OCI-M1 (cell line): ENCODE measurements at regions not wholly inside any gene's neighbourhood (a gene's known extent, or its start where the extent isn't known, plus 50 kb on each side); places are given as distances from the start of the nearest gene placed in this dataset.
"Not testable (repeated sequence)": the region's sequence is repeated elsewhere in the genome, so short reads cannot be mapped to it uniquely, and the experiment has no call there.

ENCODE experiments used
- DNase-seq: peaks from one replicate; lab custom pipeline; 2025; lab: John Stamatoyannopoulos, UW

DNA sequence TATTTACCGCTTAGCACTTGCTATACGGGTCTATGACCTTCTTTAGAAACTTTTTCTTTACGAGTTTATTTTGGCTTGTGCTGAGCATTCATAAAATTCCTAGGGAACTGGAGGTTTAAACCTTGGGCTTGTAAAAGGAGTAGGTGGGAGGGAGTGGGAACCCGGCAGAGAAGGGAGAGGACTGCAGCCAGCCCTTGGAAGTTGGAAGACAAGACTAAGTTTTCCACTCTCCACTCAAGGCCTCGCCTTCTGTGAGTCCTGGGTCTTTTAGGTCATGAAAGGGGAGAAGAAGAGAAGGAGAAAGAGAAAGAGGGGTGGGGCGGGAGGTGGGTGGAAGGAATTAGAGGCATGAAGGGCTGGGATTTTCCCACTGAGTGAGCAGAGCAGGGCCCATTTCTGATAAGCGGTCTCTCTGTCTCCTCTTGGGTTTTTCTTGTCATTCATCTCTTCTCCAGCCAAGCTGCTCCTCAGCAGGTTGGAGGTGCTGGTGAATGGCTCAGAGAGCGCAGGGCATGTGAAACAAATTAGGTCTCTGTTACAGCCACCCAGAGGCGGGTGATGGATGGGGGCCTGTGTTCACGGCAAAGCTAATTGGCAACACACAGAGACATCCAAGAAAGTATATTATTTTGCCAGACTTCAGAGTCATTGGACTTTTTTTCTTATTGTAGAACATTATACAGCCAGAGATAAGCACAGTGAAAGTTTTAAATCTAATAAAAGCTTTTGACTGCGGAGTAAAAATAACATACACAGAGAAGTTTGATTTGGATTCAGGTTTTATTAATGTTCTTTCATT, 247.3 kb downstream of the FOXD2 start:
- DNase-seq: no peak

DNA sequence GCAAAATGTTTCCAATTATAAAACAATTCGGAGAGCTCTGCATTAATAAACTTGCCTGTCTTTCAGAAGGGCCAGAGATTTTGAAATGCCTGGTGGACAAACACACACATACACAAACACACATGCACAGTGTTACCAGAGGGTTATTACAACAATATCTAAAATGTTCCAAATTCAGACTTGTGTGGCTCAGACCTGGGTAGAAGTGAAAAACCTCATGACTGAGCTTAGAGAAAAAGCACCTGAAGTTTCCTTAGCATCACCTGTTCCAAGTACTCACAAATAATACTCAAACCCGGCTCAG, 247.9 kb downstream of the FOXD2 start:
- DNase-seq: no peak

DNA sequence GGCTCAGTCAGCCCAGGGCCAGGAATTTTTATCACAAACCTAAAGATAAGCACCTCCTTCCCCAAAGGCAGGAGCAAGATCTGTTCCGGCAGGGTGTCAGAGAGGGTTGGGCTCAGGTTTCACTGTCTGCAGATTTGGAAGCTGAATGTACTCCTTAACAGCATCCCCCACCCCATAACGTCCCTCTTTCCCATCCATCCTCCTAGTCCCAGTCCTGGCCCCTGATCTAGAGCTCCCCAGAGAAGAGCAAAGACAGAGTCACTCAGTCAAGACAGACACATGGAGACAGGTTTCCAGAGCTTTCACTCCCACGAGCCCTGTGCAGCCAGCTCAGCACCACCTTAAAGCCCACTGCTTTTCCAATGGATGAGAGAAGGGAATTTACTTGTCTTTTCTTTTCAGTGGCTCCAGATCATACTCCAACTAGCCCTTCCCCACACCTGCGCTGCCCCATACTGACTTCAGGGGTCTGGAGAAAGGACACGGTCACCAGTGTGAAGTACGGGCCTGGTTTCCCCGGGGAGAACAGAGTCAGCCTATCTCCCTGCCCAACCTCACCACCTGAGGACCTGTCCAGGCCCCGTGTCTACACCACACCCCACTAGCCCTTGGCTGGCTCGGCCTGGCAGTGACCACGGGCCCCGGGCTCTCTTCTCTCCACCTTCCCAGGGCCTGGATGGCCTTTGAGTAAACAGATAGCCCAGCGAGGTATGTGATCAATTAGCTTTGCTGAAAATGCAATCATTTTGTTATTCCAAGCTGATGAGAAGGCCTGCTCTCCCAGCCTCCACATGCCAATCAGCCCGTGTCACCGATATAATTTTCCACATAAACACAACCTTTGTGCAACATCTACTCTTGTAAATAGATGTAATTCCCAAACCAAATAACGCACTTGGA, 249.1 kb downstream of the FOXD2 start:
- DNase-seq: no peak

DNA sequence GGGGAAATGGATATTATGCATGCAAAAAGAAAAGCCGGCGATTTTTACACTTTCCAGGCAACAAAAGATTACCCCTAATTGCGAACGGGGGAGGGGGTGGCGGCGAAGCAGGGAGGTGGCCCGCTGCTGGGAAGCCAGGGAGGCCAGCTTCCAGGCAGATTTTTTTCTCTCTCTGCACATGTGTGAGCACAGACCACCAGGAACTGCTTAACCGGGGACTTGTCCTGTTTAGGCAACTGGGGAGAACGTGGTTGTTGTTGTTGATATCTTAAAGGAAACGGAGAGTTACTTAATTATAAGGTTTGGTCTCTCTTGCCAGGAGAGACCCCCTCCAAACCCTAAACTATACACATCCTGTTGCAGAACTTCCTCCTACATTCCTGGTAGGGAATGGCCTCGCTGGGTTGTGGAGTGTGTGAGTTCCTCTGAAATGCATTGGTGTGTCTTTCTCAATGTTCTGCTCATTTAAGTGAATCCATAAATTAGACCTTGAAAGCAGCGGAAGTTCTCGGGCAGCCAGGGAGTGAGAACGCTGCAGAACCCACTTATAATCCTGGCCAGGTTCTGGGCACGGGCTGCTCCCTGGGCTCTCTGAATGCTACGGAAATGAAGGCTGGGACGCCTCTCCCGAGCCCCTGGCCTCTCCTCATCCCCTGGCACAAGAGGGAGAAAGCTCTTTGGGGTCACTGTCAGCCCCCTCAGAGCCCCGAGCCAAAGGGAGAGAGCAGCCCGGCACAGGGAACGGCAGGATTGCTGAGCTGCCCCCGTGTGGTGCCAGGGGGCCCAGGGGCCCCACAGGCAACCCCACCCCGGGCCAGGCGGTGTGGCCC, 250.0 kb downstream of the FOXD2 start:
- no peak for DNase-seq

DNA sequence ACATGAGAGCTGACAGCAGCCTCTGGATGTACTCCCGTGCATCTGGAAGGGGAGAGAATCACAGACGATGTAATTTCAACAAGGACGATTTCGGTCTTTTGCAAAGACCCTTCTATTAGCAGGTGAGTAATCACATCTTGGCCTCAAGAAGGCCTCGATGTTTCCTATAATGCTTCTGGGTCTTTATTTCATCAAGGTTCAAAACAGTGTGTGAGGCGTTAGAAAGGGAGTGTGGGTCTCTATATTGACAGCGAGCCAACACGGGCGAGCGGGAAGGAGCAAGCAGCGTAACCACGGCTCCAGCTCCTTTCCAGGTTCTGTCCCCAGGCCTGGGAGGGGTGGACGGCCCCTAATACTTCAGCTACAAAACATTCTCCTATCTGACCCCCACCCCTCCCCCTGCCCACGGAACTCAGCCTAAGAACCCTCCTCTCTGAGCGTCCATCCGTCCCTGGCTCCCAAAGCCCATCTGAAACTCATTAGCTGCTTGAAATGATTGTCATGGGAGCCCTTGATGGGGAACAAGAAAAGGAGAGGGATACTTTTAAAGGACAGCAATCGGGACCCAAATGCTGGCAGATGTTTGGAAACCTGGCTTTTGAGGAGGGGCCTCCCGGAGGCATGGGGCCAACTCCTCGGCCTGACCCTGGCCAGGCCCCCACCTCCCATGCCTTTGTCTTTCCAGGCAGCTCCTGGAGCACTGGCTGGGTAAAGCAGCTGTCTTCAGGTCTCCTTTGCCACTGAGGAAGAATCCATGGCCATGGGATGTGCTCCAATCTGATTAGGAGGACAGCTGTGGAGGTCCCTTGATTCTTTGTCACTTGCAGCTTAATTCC, 250.8 kb downstream of the FOXD2 start:
- DNase-seq: no peak

DNA sequence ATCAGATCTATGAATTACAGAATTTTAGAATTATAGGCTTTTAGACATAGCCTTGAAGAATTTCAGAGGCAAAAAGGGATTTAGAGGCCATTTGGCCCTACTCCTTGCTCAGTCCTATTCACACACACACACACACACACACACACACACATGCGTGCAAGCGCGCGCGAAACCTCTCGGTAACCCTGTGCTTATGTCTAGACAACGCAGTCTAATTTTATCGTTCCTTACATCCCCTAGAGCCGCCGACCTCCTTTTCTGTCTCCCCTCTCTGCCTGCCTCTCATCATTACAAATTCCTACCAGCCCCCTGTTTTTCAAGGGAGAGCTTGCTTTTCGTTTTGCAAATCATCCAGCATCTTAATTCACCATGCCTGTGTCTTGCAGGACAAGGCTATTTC, 252.1 kb downstream of the FOXD2 start:
- no peak for DNase-seq

DNA sequence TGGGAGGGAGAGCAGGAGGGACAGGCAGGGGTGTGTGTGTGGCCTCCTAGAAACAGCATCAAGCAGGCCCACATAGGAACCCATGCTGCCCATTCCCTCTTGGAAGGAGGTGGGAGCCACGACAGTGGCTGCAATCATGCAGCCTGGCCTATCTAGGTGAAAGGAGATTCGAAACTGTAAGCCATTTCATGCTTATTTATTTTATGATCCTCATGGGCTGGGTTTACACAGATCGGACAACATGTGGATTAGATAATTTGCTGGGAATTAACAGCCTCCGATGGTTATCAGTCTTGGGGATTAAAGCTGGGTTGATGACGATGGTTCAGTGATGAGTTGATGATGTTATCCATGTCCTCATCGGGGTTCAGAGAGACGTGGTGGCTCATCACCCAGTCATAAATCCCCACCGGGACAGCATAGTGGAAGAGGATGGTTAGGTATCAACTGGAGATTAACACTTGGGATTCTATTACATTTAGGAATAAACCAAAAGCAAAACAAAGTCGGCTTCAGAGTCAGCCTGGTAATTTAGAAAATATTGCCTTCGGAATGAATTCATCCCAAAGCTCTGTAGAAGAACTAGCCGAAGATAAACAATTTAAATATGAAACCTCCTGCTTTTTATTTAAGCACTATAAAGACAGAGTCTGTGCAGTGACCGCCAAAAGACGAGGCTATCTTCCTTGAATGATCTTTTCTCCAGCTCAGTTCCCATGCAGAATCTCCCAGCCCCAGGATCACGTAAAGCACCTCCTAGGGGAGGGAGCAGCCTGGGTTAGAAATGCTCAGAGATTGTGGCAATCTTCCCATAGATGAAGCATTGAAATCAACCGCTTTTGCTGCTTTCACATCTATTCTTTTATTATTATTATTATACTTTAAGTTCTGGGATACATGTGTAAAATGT, 252.8 kb downstream of the FOXD2 start:
- DNase-seq: no peak

DNA sequence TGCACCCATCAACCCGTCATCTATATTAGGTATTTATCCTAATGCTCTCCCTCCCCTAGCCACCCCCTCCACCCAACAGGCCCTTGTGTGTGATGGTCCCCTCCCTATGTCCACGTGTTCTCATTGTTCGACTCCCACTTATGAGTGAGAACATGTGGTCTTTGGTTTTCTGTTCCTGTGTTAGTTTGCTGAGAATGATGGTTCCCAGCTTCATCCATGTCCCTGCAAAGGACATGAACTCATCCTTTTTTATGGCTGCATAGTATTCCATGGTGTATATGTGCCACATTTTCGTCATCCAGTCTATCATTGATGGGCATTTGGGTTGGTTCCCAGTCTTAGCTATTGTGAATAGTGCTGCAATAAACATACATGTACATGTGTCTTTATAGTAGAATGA, 253.4 kb downstream of the FOXD2 start:
- DNase-seq: not testable (repeated sequence)

DNA sequence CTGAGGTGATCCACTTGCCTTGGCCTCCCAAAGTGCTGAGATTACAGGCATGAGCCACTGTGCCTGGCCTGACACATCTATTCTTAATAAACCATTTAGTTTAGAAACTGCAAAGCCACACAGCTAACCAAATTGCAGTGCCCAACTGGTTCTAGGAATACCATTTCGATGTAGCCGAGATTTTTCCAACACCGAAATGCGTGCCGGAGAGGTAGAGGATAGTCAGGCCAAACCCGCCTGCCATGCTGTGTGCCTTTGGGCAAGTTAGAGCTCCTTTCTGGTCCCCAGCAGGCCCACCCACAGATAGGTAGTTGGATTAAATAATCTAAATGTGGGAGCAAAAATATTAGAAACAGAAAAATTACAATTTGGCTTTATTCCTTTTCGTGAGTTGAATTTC, 254.4 kb downstream of the FOXD2 start:
- no peak for DNase-seq

DNA sequence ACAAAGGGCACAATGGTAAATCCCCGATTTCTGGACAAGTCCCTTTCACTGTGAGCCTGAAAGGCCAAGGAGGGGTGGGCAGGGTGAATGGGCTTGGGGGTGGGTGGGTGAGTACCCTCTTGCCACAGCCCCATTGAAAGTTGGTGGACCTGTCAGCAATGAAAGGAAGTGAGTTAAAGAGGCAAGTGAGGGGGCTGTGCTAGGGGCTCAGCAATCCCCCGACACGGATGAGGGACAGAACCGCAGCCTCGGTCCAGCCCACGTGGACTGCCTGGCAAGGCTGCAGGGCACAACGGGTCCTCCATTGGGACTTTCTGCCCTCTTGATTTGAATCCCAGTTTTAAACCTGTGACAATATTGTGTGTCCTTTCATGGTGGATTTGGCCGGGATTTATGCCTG, 255.3 kb downstream of the FOXD2 start:
- no peak for DNase-seq

DNA sequence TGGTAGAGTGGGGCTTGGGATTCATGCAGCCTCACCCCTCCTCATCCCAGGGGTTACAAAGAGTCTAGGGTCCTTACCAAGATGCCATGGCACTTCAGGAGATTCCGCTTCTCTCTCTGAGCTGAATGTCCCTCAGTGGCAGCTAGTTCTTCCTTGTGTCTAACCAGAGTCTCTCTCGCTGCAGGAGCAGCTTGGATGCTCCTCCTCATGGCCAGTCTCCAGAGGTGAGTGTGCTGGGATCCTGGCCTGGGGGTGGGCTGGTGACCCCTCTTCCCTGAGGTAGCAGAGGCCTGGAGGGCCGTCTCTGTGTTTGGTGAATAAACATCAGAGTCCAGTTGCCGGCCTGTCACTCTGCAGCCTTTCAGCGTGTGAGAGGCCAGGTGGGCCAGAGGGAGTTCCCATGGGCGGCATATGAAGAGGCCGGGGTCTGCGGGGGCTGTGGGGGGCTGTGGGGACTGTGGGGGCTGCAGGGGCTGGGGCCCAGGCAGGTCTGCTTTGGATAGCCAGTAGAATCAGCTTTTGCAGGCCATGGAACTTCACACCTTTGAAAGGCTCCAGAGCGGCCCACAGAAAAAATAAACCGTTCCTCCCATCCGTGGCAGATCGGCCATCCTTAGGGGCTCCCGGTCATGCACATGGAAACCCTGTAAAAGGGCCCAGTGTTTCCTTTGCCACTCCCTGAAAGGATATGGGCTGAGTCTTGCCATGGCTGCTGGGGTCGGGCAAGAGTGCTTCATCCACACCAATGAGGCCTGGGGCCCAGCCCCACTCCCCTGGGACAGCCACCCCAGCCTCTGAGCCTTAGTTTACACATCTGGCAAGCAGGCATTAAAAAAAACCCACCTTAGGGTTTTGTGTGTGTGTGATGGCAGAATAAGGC, 256.4 kb downstream of the FOXD2 start:
- no peak for DNase-seq

DNA sequence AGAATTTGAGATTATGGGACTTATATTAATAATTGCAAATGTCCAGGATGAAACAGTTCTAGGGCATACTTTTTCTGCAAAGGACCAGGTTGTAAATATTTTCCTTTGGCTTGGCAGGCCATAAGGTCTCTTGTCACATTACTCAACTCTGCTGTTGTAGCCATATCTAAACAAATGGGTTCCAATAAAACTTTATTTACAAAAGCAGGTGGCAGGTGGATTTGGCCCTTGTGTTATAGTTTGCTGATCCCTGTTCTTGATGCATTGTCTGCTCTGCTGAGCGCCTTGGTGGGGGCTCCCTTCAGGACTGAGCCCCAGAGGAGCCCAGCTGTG, 258.5 kb downstream of the FOXD2 start:
- DNase-seq: no peak

DNA sequence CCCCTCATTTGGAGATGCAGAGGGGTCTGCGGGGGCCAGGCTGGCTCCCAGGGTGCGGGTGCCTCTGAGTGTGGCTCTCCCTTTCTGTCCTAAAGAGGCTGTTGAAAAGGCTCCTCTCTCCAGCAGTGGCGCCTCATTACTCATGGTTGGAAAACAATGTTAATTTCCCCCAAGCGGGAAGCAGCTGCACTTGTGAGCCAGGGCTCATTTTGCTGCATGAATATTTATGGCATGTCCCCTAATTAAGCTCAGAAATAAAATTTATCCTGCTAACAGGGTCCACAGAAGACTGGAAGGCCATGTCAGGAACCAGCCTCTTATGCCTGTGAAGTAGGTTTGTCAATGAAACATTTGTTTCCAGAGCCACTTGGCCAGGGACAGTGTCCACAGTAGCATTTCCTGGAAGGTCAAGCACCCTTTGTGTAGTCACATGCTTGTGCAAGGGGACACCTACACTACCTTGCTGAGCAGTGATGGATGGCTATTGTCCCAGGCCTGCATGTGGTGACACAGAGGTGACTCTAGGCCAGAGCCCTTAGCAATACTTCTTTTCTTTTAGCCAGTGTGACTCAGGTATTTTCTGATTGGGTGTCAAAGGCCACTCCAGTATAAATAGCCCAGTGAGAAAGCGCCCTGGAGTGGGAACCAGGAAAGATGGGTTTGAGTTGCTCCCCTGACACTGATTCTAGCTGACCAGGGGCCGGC, 259.0 kb downstream of the FOXD2 start:
- DNase-seq: no peak

DNA sequence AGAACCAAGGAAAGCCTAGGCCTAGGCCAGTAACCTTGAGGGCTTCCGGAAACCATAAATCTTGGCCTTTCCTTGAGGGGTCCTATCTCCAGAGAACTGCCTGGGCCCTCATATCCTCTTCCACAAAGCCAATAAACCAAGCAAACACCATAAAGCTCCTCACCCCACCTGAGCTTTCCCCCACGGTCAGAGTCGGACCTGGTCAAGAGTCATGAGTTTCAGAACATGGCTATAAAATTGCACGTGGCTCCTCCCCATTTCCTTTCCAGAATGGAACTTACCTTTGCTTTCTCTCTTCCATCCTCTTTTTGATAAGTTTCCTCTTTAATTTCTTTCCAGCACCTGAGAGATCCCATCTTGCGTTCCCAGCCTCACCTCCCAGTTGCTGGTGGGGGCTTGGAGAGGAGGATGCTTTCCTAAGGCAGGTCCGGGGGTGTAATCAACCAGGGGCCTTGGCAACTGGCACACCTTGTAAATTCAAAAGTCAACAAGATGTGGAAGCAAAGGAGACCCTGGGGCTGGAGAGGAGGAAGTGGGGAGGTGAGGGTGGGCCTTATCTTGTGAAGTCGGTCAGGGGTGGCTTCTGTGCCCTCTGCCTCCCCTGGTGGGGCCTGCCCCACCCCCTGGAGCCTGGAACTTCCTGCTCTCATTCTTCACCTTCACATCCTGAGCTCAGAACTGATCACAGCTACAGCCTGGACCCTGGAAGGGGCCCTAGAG, 259.9 kb downstream of the FOXD2 start:
- DNase-seq: no peak

DNA sequence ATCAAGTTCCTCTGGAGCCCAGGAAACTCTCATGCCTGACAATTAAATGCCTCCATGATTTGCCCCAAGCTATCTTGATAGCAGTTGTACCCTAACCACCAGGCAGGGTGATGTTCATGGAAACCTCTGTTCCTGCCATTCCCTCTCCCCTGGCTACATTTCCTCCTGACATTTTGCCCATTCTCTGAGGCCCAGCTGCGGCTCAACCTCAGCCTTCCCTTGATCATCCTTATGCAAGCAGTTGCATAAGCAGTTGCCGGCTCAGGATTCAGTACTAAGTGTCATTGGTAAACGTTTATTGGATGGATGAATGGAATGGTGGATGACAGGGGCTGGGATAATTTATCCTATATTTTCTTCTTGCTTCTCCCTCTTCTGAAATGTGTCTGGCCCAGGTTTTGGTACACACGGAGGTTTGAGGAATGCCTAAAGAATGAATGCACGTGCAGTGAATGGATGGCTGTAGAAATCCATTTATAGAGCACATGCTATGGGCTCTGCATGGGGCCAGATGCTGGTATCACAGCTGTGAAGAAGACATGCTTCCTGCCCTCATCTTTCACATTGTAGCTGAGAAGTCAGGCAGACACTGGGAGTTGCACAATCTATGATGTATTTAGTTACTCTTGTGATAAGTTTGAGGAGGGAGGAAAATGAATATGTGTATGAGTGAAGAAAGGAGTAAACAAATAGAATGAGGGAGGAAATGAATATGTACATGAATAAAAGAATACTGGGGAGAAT, 261.8 kb downstream of the FOXD2 start:
- no peak for DNase-seq

DNA sequence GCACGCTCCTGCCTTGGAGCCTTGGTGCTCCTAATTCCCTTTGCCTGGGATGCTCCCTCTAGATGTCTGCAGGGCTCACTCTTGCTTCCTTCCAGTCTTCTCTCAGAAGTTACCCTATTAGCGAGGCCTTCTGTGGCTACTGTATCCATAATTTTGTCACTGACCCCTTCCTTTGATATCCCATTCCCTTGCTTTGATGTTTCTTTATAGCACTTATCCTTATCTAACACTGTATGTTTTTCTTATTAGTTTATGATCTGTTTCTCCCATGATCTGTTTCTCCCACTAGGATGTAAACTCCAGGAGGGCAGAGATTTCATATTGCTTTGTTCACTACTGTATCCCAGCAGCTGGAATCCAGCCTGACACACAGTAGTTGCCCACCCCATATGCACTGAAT, 263.4 kb downstream of the FOXD2 start:
- no peak for DNase-seq

DNA sequence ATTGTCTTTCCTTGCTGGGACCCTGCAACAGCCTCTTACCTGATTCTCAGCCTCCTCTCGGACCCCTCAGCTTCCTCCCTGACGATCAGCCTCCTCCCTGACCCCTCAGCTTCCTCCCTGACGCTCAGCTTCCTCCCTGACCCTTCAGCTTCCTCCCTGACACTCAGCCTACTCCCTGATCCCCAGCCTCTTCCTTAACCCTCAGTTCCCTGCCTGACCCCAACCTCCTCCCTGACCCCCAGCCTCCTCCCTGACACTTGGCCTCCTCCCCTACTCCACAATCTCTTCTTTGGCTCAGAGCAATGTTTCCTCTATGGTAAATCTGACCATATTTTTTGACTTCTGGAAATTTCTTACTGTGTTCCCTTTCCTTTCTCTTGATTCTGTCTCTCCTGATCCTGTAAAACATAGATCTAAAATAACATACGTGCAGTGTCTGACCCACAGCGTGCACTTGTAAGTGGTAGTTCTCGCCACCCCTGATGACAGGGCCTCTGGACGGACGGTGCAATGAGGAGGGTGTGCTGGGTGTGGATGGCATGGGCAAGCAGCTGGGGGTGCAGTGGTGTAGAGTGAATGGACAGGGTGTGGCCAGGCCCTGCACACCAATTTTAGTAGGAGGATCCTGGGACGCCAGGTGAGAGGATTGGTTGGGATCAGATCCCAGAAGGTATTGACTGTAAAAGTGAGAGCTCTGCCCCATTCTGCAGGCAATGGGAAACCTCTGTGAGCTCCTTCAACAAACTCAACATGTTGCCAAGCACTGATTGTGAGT, 264.1 kb downstream of the FOXD2 start:
- DNase-seq: no peak
